GM06990 (cell line): ENCODE measurements at regions not wholly inside any gene's neighbourhood (a gene's known extent, or its start where the extent isn't known, plus 50 kb on each side); places are given as distances from the start of the nearest gene placed in this dataset.
"Not testable (repeated sequence)": the region's sequence is repeated elsewhere in the genome, so short reads cannot be mapped to it uniquely, and the experiment has no call there.

Source experiments
- DNase-seq: peaks from one replicate; pipeline ENCODE4 v3.0.0-alpha.2; 2011; ENCODE audit not compliant: insufficient read length; ENCODE audit errors: extremely low read depth
- H3K27me3 ChIP-seq: replicated peaks from 2 replicates; pipeline ENCODE4 v1.6.0; 2011; ENCODE audit warnings: low read length; ENCODE audit not compliant: control insufficient read depth, insufficient read depth
- H3K36me3 ChIP-seq: 2 replicates; pipeline ENCODE4 v1.5.1; 2011; ENCODE audit warnings: low read length; ENCODE audit not compliant: control insufficient read depth, insufficient read depth
- H3K4me3 ChIP-seq: replicated peaks from 2 replicates; pipeline ENCODE4 v1.5.1; 2011; ENCODE audit warnings: low read depth, mild to moderate bottlenecking, control low read depth, low read length
- TF ChIP-seq, protein P1 (sequence below): IDR thresholded peaks from 2 replicates; pipeline ENCODE4 v1.5.1; 2011; ENCODE audit warnings: low read length, control low read depth, mild to moderate bottlenecking, inconsistent platforms; ENCODE audit not compliant: insufficient read depth, poor library complexity, severe bottlenecking

DNA sequence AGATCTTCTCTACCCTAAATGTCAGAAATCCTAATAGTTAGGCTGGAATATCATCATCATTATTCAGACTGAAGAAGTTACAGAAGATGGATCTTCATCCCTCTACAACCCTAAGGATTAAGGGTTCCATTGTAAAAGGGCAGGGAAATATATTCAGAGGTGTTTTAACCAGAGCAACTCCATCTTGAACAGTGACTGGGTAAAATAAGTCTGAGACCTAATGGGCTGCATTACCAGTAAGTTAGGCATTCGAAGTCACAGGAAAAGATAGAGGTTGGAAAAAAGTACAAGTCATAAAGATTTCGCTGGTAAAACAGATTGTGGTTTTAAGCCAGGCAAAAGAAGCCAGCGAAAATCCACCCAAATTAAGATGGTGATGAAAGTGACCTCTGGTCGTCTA lies 968.7 kb downstream of the CNTNAP5 start:
- no peak overlapping the region for H3K4me3 ChIP-seq
- TF ChIP-seq, protein P1, sequence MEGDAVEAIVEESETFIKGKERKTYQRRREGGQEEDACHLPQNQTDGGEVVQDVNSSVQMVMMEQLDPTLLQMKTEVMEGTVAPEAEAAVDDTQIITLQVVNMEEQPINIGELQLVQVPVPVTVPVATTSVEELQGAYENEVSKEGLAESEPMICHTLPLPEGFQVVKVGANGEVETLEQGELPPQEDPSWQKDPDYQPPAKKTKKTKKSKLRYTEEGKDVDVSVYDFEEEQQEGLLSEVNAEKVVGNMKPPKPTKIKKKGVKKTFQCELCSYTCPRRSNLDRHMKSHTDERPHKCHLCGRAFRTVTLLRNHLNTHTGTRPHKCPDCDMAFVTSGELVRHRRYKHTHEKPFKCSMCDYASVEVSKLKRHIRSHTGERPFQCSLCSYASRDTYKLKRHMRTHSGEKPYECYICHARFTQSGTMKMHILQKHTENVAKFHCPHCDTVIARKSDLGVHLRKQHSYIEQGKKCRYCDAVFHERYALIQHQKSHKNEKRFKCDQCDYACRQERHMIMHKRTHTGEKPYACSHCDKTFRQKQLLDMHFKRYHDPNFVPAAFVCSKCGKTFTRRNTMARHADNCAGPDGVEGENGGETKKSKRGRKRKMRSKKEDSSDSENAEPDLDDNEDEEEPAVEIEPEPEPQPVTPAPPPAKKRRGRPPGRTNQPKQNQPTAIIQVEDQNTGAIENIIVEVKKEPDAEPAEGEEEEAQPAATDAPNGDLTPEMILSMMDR, result no peak
- no peak for DNase-seq
- no peaks in the 10 kb centered on the region for H3K27me3 ChIP-seq
- H3K36me3 ChIP-seq, result no peaks in the 10 kb centered on the region

DNA sequence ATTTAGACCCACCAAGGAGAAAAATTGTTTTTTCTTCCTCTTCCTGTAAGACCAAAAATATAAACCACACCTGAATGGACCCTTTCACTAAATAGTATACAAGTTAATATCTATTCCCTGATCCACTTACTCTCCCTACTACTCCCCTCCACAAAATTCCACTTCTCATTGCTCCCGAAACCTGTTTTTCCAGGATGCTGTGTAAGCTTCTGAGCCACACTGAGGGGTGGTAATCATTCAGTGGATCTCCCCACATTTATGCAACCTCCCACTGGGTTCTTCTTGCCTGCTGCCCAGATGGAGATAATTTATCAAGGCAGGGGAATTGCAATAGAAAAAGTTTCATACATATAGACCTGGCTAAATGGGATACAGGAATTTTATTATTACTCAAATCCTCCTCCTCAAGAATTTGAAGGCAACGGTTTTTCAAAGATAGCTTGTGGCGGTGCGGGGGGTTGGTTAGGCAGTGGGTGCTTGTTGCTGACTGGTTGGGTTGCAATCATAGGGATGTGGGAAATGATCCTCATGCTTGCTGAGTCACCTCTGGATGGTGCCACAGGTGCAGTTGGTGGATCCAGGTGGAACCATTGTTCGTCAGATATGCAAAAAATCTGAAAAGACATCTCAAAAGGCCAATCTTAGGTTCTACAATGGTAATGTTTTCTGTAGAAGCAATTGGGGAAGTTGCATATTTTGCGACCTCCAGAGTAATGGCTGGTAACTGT lies 970.3 kb downstream of the CNTNAP5 start:
- TF ChIP-seq, protein P1, result no peak
- no peaks in the 10 kb centered on the region for H3K27me3 ChIP-seq
- no peak for DNase-seq
- H3K36me3 ChIP-seq, result no peaks in the 10 kb centered on the region
- H3K4me3 ChIP-seq, result no peak overlapping the region

DNA sequence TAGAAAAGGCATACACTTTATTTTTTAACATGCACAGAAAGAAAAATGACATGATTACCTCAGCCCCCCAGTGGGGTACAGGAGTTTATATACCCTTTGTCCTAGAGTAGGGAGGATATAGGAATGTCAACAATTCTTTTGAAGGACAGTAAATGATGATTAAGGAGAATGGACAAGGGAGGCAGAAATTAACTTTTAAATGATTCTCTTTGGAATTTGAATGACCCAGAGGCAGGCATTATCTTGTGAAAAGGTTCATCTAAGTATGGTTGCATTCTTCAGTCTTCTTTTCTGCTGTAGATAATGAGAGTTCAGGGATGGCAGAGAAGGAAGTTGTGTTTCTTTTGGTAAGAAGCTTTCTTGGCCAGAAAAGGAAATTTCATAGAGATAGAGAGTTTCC lies 971.3 kb downstream of the CNTNAP5 start:
- Histone ChIP-seq H3K4me3 (no peak overlapping the region), H3K27me3 (no peaks in the 10 kb centered on the region), H3K36me3 (no peaks in the 10 kb centered on the region)
- TF ChIP-seq, protein P1, result no peak
- no peak for DNase-seq

DNA sequence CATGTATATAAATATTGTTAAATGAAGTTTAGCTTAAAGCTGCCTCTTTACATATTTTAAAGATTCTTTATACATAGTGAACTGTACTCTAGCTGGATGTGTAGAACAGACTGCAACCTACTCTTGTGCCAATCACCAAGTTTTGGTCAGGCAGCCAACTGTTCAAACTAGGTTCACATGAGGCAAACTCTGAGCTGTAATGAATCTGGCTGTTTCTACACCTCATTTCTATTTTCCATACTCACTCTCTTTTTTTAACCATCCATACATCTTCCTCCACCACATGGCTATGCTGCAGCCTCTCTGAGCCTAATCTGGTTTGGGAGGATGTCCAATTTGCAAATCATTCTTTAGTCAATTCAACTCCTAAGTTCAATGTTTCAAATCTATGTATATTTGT lies 974.8 kb downstream of the CNTNAP5 start:
- no peak overlapping the region for H3K4me3 ChIP-seq
- no peak for DNase-seq
- H3K36me3 ChIP-seq, result no peaks in the 10 kb centered on the region
- H3K27me3 ChIP-seq, result no peaks in the 10 kb centered on the region
- TF ChIP-seq, protein P1, result no peak

DNA sequence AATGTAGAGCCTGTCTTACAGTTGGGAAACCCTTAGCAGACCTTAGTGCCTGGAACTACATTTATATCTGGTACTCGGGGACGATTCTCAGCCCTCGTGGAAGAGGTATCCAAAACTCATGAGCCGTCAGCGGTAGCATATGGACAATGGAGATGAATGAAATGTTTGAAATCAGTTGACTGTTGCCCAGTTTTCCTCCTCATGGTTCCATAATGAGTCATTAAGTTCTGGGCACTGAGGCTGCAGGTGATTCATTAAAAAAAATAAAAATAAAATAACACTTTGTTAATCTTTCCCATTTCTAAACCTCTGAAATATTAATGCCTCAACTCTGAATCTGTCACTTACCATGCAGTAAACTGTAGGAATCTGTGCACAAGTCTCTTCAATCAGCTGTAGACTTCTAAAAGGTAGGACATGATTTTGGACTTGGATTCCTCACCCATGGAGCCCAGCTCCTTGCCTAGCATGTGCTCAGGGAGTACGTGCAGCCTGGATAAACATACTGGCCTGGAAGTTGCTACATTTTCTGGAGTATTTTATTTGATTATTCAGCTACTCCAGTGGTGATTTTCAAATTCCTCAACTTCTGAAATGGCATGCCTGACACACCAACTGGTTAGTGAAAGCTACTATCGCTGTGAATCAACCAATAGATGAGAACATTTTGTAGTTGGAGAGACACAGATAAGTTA lies 979.2 kb downstream of the CNTNAP5 start:
- TF ChIP-seq, protein P1, result no peak
- no peak for DNase-seq
- Histone ChIP-seq H3K36me3 (no peaks in the 10 kb centered on the region), H3K4me3 (no peak overlapping the region), H3K27me3 (no peaks in the 10 kb centered on the region)

DNA sequence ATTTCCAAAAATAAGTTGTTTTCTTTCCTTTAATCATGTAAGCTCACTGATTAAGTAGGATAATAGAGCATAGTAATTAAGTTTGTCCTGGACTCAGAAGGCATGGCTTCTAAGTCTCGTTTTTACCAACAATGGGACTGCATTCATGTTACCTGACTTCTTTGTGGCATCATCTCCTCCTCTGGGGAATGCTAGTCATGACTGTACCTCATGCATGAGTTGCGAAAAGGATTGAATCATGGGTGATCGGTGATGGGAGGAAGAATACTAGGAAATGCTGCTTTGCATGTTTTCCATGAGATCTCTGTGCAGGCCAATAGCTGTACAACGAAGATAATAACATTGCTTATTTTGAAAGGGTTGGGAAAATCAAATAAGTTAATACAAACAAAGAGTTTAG lies 981.6 kb downstream of the CNTNAP5 start:
- no peak for DNase-seq
- H3K36me3 ChIP-seq, result no peaks in the 10 kb centered on the region
- TF ChIP-seq, protein P1, result no peak
- no peaks in the 10 kb centered on the region for H3K27me3 ChIP-seq
- H3K4me3 ChIP-seq, result no peak overlapping the region

DNA sequence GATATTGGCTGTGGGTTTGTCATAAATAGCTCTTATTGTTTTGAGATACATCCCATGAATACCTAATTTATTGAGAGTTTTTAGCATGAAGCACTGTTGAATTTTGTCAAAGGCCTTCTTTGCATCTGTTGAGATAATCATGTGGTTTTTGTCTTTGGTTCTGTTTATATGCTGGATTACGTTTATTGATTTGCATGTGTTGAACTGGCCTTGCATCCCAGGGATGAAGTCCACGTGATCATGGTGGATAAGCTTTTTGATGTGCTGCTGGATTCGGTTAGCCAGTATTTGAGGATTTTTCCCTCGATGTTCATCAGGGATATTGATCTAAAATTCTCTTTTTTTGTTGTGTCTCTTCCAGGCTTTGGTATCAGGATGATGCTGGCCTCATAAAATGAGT lies 1003.6 kb downstream of the CNTNAP5 start:
- not testable (repeated sequence) for H3K36me3 ChIP-seq, H3K4me3 ChIP-seq, DNase-seq, H3K27me3 ChIP-seq
